SIG-M5 treated with dmso at 0.1 percent for 504 hours (cell line): ENCODE measurements at regions not wholly inside any gene's neighbourhood (a gene's known extent, or its start where the extent isn't known, plus 50 kb on each side); places are given as distances from the start of the nearest gene placed in this dataset.
"Not testable (repeated sequence)": the region's sequence is repeated elsewhere in the genome, so short reads cannot be mapped to it uniquely, and the experiment has no call there.

Experiments
- DNase-seq: peaks from one replicate; lab custom pipeline; 2025; ENCODE audit not compliant: unreplicated experiment; lab: John Stamatoyannopoulos, UW

- DNase-seq: no peak
These were observed 242.7 kb upstream of the PRSS1 start for GRCh38 chr7:142506601-142507000.

- not testable (repeated sequence) for DNase-seq
These were observed 245.3 kb upstream of the PRSS1 start for GRCh38 chr7:142503949-142504348.

- no peak for DNase-seq
These were observed 245.2 kb upstream of the PRSS58 start for GRCh38 chr7:142503036-142503435.

- DNase-seq: no peak
These were observed 243.6 kb upstream of the PRSS58 start for GRCh38 chr7:142501434-142501833.

- no peak for DNase-seq
These were observed 242.5 kb upstream of the PRSS58 start for GRCh38 chr7:142500366-142500765.

- no peak for DNase-seq
These were observed 241.8 kb upstream of the PRSS58 start for GRCh38 chr7:142499635-142500034.

- no peak for DNase-seq
These were observed 240.5 kb upstream of the PRSS58 start for GRCh38 chr7:142498364-142498763.

- peak; percentile 37 for DNase-seq
These were observed 238.7 kb upstream of the PRSS58 start for GRCh38 chr7:142496545-142496991.

GRCh38 chr7:142495879-142496278 lies 238.0 kb upstream of the PRSS58 start:
- not testable (repeated sequence) for DNase-seq

- not testable (repeated sequence) for DNase-seq
These were observed 237.4 kb upstream of the PRSS58 start for GRCh38 chr7:142495301-142495700.

GRCh38 chr7:142494021-142494420 lies 236.2 kb upstream of the PRSS58 start:
- DNase-seq: no peak

GRCh38 chr7:142488842-142489241 lies 231.0 kb upstream of the PRSS58 start:
- DNase-seq: no peak

- DNase-seq: no peak
These were observed 230.3 kb upstream of the PRSS58 start for GRCh38 chr7:142488036-142488633.

GRCh38 chr7:142487565-142487964 lies 229.7 kb upstream of the PRSS58 start:
- not testable (repeated sequence) for DNase-seq

- DNase-seq: no peak
These were observed 229.3 kb upstream of the PRSS58 start for GRCh38 chr7:142487124-142487523.

- no peak for DNase-seq
These were observed 227.9 kb upstream of the PRSS58 start for GRCh38 chr7:142485617-142486226.

GRCh38 chr7:142483659-142484317 lies 225.9 kb upstream of the PRSS58 start:
- DNase-seq: no peak

- peak; percentile 48 for DNase-seq
These were observed 225.2 kb upstream of the PRSS58 start for GRCh38 chr7:142482891-142483658.

- no peak for DNase-seq
These were observed 223.7 kb upstream of the PRSS58 start for GRCh38 chr7:142481548-142481947.

GRCh38 chr7:142478479-142479220 lies 220.8 kb upstream of the PRSS58 start:
- peak; percentile 44 for DNase-seq

GRCh38 chr7:142477801-142478200 lies 219.9 kb upstream of the PRSS58 start:
- DNase-seq: not testable (repeated sequence)
